Liver (tissue), 8 donors: ENCODE measurements at regions not wholly inside any gene's neighbourhood (a gene's known extent, or its start where the extent isn't known, plus 50 kb on each side); places are given as distances from the start of the nearest gene placed in this dataset.

Experiments used
- DNase-seq: peaks from one replicate; pipeline ENCODE4 v3.0.0-alpha.2; 2017; ENCODE audit warnings: low spot score
- H3K27ac ChIP-seq, 2 donors: one replicate each; pipeline ENCODE4 v1.7.0; 2013; ENCODE audit warnings: inconsistent platforms in 2 of 2, low read length in 2 of 2, control low read depth in 1 of 2, low read depth in 1 of 2, mild to moderate bottlenecking in 1 of 2
- H3K27me3 ChIP-seq, 4 donors: one replicate each; pipeline versions ENCODE4 v1.6.1 to v1.7.0; 2013; ENCODE audit warnings: low read length in 3 of 4, inconsistent platforms in 1 of 4, mild to moderate bottlenecking in 1 of 4, moderate library complexity in 1 of 4; ENCODE audit not compliant: control insufficient read depth in 4 of 4, insufficient read depth in 4 of 4
- H3K36me3 ChIP-seq, 4 donors: one replicate each; pipeline versions ENCODE4 v1.6.1 to v1.7.0; 2013; ENCODE audit warnings: low read length in 3 of 4, mild to moderate bottlenecking in 3 of 4, low read depth in 1 of 4, moderate library complexity in 1 of 4; ENCODE audit not compliant: control insufficient read depth in 4 of 4, insufficient read depth in 3 of 4
- H3K4me1 ChIP-seq, 4 donors: one replicate each; pipeline versions ENCODE4 v1.6.1 to v1.7.0; 2013; ENCODE audit warnings: low read length in 3 of 4, mild to moderate bottlenecking in 3 of 4, moderate library complexity in 1 of 4; ENCODE audit not compliant: control insufficient read depth in 4 of 4, insufficient read depth in 4 of 4
- H3K4me3 ChIP-seq, 3 donors: one replicate each; pipeline versions ENCODE4 v1.6.1 to v1.7.0; 2013; ENCODE audit warnings: low read length in 3 of 3, control low read depth in 1 of 3, low read depth in 1 of 3, mild to moderate bottlenecking in 1 of 3
- H3K9ac ChIP-seq, 2 donors: one replicate each; pipeline ENCODE4 v1.7.0; 2013; ENCODE audit warnings: low read length in 2 of 2, mild to moderate bottlenecking in 2 of 2, moderate library complexity in 2 of 2, control low read depth in 1 of 2, low read depth in 1 of 2
- H3K9me3 ChIP-seq, 4 donors: one replicate each; pipeline versions ENCODE4 v1.6.1 to v1.7.0; 2013; ENCODE audit warnings: low read length in 3 of 4; ENCODE audit not compliant: control insufficient read depth in 4 of 4
- EGR1 ChIP-seq, 2 donors: IDR thresholded peaks; 2 replicates each; pipeline ENCODE4 v1.6.1; 2016 to 2018; ENCODE audit warnings: antibody characterized with exemption in 2 of 2, low read depth in 2 of 2
- FOXA1 ChIP-seq: IDR thresholded peaks from 2 replicates; pipeline ENCODE4 v1.6.1; 2016; ENCODE audit warnings: antibody characterized with exemption
- FOXA2 ChIP-seq: IDR thresholded peaks from 2 replicates; pipeline ENCODE4 v1.6.1; 2016; ENCODE audit warnings: antibody characterized with exemption
- GABPA ChIP-seq, 2 donors: IDR thresholded peaks in 1 of 2; conservative IDR thresholded peaks in 1 of 2; 2 replicates each; pipeline ENCODE4 v1.6.1; 2016; ENCODE audit warnings: antibody characterized with exemption in 2 of 2, mild to moderate bottlenecking in 1 of 2, moderate library complexity in 1 of 2
- HNF4A ChIP-seq, 2 donors: conservative IDR thresholded peaks; 2 replicates each; pipeline ENCODE4 v1.6.1; 2016; ENCODE audit warnings: antibody characterized with exemption in 2 of 2, mild to moderate bottlenecking in 2 of 2
- HNF4G ChIP-seq: IDR thresholded peaks from 2 replicates; pipeline ENCODE4 v1.6.1; 2016; ENCODE audit warnings: antibody characterized with exemption
- JUND ChIP-seq, 2 donors: IDR thresholded peaks; 2 replicates each; pipeline ENCODE4 v1.6.1; 2016; ENCODE audit warnings: antibody characterized with exemption in 2 of 2
- NR2F2 ChIP-seq: IDR thresholded peaks from 2 replicates; pipeline ENCODE4 v1.6.1; 2016; ENCODE audit warnings: antibody characterized with exemption
- RAD21 ChIP-seq, 2 donors: IDR thresholded peaks; 2 replicates each; pipeline ENCODE4 v1.6.1; 2016; ENCODE audit warnings: antibody characterized with exemption in 2 of 2, mild to moderate bottlenecking in 2 of 2
- RXRA ChIP-seq, 2 donors: IDR thresholded peaks; 2 replicates each; pipeline ENCODE4 v1.6.1; 2017 to 2018; ENCODE audit warnings: antibody characterized with exemption in 2 of 2, mild to moderate bottlenecking in 1 of 2
- SP1 ChIP-seq: IDR thresholded peaks from 2 replicates; pipeline ENCODE4 v1.6.1; 2018; ENCODE audit warnings: antibody characterized with exemption, mild to moderate bottlenecking
- TAF1 ChIP-seq: conservative IDR thresholded peaks from 2 replicates; pipeline ENCODE4 v1.6.1; 2016; ENCODE audit warnings: antibody characterized with exemption, mild to moderate bottlenecking
- YY1 ChIP-seq: IDR thresholded peaks from 2 replicates; pipeline ENCODE4 v1.6.1; 2016; ENCODE audit warnings: antibody characterized with exemption, mild to moderate bottlenecking
- WGBS: extraction: QIAGEN DNeasy Blood & Tissue Kit; methylation state at CpG from one replicate; pipeline ENCODE4 v1.1.7; 2013; 5-methylcytosine and 5-hydroxymethylcytosine counted together
- TF ChIP-seq, protein P1 (sequence below): IDR thresholded peaks from 2 replicates; pipeline ENCODE4 v1.6.1; 2016; ENCODE audit warnings: antibody characterized with exemption, mild to moderate bottlenecking
- TF ChIP-seq, protein P2 (sequence below): IDR thresholded peaks from 2 replicates; pipeline ENCODE4 v1.6.1; 2016; ENCODE audit warnings: antibody characterized with exemption
- TF ChIP-seq, protein P3 (sequence below): IDR thresholded peaks from 2 replicates; pipeline ENCODE4 v1.6.1; 2016; ENCODE audit warnings: antibody characterized with exemption
- TF ChIP-seq, protein P4 (sequence below): IDR thresholded peaks from 2 replicates; pipeline ENCODE4 v1.6.1; 2016; ENCODE audit warnings: antibody characterized with exemption
- TF ChIP-seq, protein P5 (sequence below): fragments of 150-350 bp; IDR thresholded peaks from 2 replicates; pipeline ENCODE4 v1.5.1; 2017; ENCODE audit warnings: improper control_type of control experiment, low read depth, low read length; ENCODE audit not compliant: missing input control
- donor health status: healthy.
- donor health status: healthy.
- donor health status: healthy.
- donor health status: healthy.
- donor health status: healthy.

DNA sequence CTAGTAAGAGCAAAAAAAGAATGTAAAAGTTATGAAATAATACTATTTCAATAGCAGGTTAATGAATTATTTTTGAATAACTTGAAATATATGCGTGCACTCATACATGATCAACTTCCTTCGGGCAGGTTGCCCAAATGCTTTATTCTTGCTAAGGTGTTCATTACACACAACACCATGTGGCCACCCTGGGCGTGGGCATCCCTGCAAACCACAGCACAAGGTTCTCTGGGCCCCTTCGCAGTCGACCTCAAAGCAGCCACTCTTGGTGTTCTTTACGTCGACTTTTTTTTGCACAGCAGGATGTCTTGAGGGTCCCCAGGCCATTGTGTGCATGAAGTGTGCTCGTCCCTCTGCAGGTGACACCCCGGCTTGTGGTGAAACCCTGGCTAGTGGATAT, 300.7 kb upstream of the PITRM1 start:
- Histone ChIP-seq H3K36me3 (no peaks in the 10 kb centered on the region), H3K4me3 (no peak overlapping the region), H3K4me1 (peaks cover 0 to 4% (median 0%) of the 10 kb centered on the region in 4 donors), H3K9ac (no peak overlapping the region), H3K27me3 (peaks cover 0 to 2% (median 0%) of the 10 kb centered on the region in 4 donors), H3K9me3 (no peaks in the 10 kb centered on the region), H3K27ac (no peak overlapping the region)
- TF ChIP-seq GABPA (IDR thresholded peaks at IDR 0.05 in 1 of 2, conservative IDR thresholded peaks at IDR 0.05 in 1 of 2) (no peak), TAF1 (no peak), RXRA (IDR thresholded peaks at IDR 0.05) (no peak), FOXA1 (no peak), YY1 (no peak), FOXA2 (no peak), JUND (IDR thresholded peaks at IDR 0.05) (no peak), EGR1 (IDR thresholded peaks at IDR 0.05; ENCODE audit: low read depth in 2 of 2) (no peak), RAD21 (IDR thresholded peaks at IDR 0.05) (no peak), NR2F2 (no peak), HNF4A (conservative IDR thresholded peaks at IDR 0.05) (no peak), SP1 (no peak), HNF4G (no peak)
- TF ChIP-seq, protein P1, sequence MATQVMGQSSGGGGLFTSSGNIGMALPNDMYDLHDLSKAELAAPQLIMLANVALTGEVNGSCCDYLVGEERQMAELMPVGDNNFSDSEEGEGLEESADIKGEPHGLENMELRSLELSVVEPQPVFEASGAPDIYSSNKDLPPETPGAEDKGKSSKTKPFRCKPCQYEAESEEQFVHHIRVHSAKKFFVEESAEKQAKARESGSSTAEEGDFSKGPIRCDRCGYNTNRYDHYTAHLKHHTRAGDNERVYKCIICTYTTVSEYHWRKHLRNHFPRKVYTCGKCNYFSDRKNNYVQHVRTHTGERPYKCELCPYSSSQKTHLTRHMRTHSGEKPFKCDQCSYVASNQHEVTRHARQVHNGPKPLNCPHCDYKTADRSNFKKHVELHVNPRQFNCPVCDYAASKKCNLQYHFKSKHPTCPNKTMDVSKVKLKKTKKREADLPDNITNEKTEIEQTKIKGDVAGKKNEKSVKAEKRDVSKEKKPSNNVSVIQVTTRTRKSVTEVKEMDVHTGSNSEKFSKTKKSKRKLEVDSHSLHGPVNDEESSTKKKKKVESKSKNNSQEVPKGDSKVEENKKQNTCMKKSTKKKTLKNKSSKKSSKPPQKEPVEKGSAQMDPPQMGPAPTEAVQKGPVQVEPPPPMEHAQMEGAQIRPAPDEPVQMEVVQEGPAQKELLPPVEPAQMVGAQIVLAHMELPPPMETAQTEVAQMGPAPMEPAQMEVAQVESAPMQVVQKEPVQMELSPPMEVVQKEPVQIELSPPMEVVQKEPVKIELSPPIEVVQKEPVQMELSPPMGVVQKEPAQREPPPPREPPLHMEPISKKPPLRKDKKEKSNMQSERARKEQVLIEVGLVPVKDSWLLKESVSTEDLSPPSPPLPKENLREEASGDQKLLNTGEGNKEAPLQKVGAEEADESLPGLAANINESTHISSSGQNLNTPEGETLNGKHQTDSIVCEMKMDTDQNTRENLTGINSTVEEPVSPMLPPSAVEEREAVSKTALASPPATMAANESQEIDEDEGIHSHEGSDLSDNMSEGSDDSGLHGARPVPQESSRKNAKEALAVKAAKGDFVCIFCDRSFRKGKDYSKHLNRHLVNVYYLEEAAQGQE: no peak
- TF ChIP-seq, protein P2, sequence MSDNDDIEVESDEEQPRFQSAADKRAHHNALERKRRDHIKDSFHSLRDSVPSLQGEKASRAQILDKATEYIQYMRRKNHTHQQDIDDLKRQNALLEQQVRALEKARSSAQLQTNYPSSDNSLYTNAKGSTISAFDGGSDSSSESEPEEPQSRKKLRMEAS: no peak
- TF ChIP-seq, protein P3, sequence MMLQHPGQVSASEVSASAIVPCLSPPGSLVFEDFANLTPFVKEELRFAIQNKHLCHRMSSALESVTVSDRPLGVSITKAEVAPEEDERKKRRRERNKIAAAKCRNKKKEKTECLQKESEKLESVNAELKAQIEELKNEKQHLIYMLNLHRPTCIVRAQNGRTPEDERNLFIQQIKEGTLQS: no peak
- TF ChIP-seq, protein P4, sequence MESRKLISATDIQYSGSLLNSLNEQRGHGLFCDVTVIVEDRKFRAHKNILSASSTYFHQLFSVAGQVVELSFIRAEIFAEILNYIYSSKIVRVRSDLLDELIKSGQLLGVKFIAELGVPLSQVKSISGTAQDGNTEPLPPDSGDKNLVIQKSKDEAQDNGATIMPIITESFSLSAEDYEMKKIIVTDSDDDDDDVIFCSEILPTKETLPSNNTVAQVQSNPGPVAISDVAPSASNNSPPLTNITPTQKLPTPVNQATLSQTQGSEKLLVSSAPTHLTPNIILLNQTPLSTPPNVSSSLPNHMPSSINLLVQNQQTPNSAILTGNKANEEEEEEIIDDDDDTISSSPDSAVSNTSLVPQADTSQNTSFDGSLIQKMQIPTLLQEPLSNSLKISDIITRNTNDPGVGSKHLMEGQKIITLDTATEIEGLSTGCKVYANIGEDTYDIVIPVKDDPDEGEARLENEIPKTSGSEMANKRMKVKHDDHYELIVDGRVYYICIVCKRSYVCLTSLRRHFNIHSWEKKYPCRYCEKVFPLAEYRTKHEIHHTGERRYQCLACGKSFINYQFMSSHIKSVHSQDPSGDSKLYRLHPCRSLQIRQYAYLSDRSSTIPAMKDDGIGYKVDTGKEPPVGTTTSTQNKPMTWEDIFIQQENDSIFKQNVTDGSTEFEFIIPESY: no peak
- TF ChIP-seq, protein P5, sequence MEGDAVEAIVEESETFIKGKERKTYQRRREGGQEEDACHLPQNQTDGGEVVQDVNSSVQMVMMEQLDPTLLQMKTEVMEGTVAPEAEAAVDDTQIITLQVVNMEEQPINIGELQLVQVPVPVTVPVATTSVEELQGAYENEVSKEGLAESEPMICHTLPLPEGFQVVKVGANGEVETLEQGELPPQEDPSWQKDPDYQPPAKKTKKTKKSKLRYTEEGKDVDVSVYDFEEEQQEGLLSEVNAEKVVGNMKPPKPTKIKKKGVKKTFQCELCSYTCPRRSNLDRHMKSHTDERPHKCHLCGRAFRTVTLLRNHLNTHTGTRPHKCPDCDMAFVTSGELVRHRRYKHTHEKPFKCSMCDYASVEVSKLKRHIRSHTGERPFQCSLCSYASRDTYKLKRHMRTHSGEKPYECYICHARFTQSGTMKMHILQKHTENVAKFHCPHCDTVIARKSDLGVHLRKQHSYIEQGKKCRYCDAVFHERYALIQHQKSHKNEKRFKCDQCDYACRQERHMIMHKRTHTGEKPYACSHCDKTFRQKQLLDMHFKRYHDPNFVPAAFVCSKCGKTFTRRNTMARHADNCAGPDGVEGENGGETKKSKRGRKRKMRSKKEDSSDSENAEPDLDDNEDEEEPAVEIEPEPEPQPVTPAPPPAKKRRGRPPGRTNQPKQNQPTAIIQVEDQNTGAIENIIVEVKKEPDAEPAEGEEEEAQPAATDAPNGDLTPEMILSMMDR: no peak
- WGBS: 89% methylated on average over 9 of the region's 9 CpGs
- no peak for DNase-seq
